ENCODE measurements at regions not wholly inside any gene's neighbourhood (a gene's known extent, or its start where the extent isn't known, plus 50 kb on each side); places are given as distances from the start of the nearest gene placed in this dataset.
A peak's percentile ranks its signal among the peaks of the same experiment; 100 is the strongest.

DNA sequence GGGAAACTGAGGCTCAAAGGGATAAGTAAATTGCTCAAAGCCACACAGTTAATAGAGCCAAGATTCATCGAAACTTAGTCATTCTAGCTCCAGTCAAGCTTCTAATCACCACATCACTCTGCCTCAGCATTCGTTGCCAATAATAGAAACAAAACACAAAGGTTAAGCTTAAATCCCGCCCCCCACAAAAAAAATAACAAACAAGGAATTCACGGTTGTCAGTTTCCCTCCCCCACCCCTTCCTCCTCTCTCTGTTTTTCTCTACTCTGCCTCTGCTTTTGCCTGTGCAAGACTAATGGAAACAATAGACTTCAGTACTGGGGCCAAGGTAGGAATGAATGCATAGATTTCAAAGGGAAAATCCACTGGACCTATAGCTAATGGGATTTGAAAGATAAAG lies 70.7 kb upstream of the ZNF644 start:
- no peak for DNase-seq (ENCODE audit: low spot score)
- Mint-ChIP-seq H3K9me3 (ENCODE audit: unreplicated experiment) (peaks cover 5% of the 10 kb centered on the region), H3K27me3 (ENCODE audit: unreplicated experiment) (no peaks in the 10 kb centered on the region), H3K4me3 (ENCODE audit: unreplicated experiment) (no peak overlapping the region), H3K36me3 (ENCODE audit: low read depth, unreplicated experiment) (peaks cover 3% of the 10 kb centered on the region), H3K27ac (ENCODE audit: unreplicated experiment) (peak overlapping the region; percentile 34), H3K4me1 (ENCODE audit: unreplicated experiment) (peaks cover 6% of the 10 kb centered on the region)
- TF ChIP-seq, protein P1, sequence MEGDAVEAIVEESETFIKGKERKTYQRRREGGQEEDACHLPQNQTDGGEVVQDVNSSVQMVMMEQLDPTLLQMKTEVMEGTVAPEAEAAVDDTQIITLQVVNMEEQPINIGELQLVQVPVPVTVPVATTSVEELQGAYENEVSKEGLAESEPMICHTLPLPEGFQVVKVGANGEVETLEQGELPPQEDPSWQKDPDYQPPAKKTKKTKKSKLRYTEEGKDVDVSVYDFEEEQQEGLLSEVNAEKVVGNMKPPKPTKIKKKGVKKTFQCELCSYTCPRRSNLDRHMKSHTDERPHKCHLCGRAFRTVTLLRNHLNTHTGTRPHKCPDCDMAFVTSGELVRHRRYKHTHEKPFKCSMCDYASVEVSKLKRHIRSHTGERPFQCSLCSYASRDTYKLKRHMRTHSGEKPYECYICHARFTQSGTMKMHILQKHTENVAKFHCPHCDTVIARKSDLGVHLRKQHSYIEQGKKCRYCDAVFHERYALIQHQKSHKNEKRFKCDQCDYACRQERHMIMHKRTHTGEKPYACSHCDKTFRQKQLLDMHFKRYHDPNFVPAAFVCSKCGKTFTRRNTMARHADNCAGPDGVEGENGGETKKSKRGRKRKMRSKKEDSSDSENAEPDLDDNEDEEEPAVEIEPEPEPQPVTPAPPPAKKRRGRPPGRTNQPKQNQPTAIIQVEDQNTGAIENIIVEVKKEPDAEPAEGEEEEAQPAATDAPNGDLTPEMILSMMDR (IDR thresholded peaks at IDR 0.05; ENCODE audit: unreplicated experiment): no peak

GRCh38 chr1:91091812-91092211 lies 70.0 kb upstream of the ZNF644 start:
- peak overlapping the region; percentile 34 for H3K27ac Mint-ChIP-seq (ENCODE audit: unreplicated experiment)

DNA sequence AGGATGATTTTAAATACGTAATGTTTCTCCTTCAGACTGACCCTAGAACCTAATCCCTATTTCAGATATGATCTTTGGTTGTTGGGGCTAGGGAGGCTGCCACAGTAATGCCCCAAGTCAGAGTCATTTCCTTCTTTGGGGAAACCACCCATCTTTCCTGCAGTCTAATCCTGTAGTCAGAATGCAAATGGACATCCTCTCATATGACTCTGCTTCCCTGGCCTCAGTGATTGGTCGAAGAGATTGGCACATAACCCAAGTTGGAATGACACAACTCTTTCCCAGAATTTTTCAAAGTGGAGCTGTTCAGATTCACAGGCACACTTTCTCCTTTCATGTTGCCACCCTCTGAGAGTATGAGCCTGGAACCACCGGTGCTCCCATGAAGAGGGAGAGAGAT lies 58.8 kb upstream of the ZNF644 start:
- Mint-ChIP-seq H3K27me3 (ENCODE audit: unreplicated experiment) (peaks cover 1% of the 10 kb centered on the region), H3K4me3 (ENCODE audit: unreplicated experiment) (no peak overlapping the region), H3K9me3 (ENCODE audit: unreplicated experiment) (no peaks in the 10 kb centered on the region), H3K36me3 (ENCODE audit: low read depth, unreplicated experiment) (no peaks in the 10 kb centered on the region), H3K4me1 (ENCODE audit: unreplicated experiment) (peaks cover 12% of the 10 kb centered on the region), H3K27ac (ENCODE audit: unreplicated experiment) (no peak overlapping the region)
- DNase-seq (ENCODE audit: low spot score): no peak
- TF ChIP-seq, protein P1 (IDR thresholded peaks at IDR 0.05; ENCODE audit: unreplicated experiment): no peak

More at GRCh38 chr1:91091812-91092211, 70.0 kb upstream of the ZNF644 start:
- Mint-ChIP-seq H3K27me3 (ENCODE audit: unreplicated experiment) (no peaks in the 10 kb centered on the region), H3K9me3 (ENCODE audit: unreplicated experiment) (peaks cover 5% of the 10 kb centered on the region), H3K4me1 (ENCODE audit: unreplicated experiment) (peaks cover 6% of the 10 kb centered on the region), H3K4me3 (ENCODE audit: unreplicated experiment) (peak overlapping the region; percentile 17), H3K36me3 (ENCODE audit: low read depth, unreplicated experiment) (peaks cover 3% of the 10 kb centered on the region)
- DNase-seq (ENCODE audit: low spot score): no peak
- TF ChIP-seq, protein P1 (IDR thresholded peaks at IDR 0.05; ENCODE audit: unreplicated experiment): no peak

- DNase-seq (ENCODE audit: low spot score): no peak
- H3K9me3 Mint-ChIP-seq (ENCODE audit: unreplicated experiment): no peaks in the 10 kb centered on the region
- no peaks in the 10 kb centered on the region for H3K36me3 Mint-ChIP-seq (ENCODE audit: low read depth, unreplicated experiment)
- peaks cover 1% of the 10 kb centered on the region for H3K27me3 Mint-ChIP-seq (ENCODE audit: unreplicated experiment)
- H3K27ac Mint-ChIP-seq (ENCODE audit: unreplicated experiment): no peak overlapping the region
- no peak overlapping the region for H3K4me3 Mint-ChIP-seq (ENCODE audit: unreplicated experiment)
- TF ChIP-seq, protein P1 (IDR thresholded peaks at IDR 0.05; ENCODE audit: unreplicated experiment): no peak
- peaks cover 17% of the 10 kb centered on the region for H3K4me1 Mint-ChIP-seq (ENCODE audit: unreplicated experiment)
Observed at GRCh38 chr1:91078859-91079258, 57.0 kb upstream of the ZNF644 start.

- Mint-ChIP-seq H3K36me3 (ENCODE audit: low read depth, unreplicated experiment) (no peaks in the 10 kb centered on the region), H3K9me3 (ENCODE audit: unreplicated experiment) (no peaks in the 10 kb centered on the region), H3K4me1 (ENCODE audit: unreplicated experiment) (peaks cover 17% of the 10 kb centered on the region), H3K27ac (ENCODE audit: unreplicated experiment) (no peak overlapping the region), H3K27me3 (ENCODE audit: unreplicated experiment) (peaks cover 1% of the 10 kb centered on the region), H3K4me3 (ENCODE audit: unreplicated experiment) (no peak overlapping the region)
- TF ChIP-seq, protein P1 (IDR thresholded peaks at IDR 0.05; ENCODE audit: unreplicated experiment): no peak
- DNase-seq (ENCODE audit: low spot score): no peak
Observed at GRCh38 chr1:91076834-91077233, 55.0 kb upstream of the ZNF644 start.

Measured in endothelial cell (in vitro differentiated cells).